ENCODE measurements at regions not wholly inside any gene's neighbourhood (a gene's known extent, or its start where the extent isn't known, plus 50 kb on each side); places are given as distances from the start of the nearest gene placed in this dataset.

- TF ChIP-seq CTCF (IDR thresholded peaks at IDR 0.05) (no peak), POLR2AphosphoS5 (IDR thresholded peaks at IDR 0.05) (no peak)
Measured at GRCh38 chr18:39774957-39775598, 2180.0 kb upstream of the PIK3C3 start.
